Naive B cell (primary cell): ENCODE measurements at regions not wholly inside any gene's neighbourhood (a gene's known extent, or its start where the extent isn't known, plus 50 kb on each side); places are given as distances from the start of the nearest gene placed in this dataset.

ENCODE experiments used
- ATAC-seq, 2 donors: fragments of 150-1000 bp; cut with Tn5 transposase; 2 replicates each; pipeline ENCODE4 v1.10.0; 2021; ENCODE audit warnings: low read depth in 2 of 2, mild to moderate bottlenecking in 2 of 2, moderate library complexity in 2 of 2
- DNase-seq: peaks from one replicate; pipeline ENCODE4 v3.0.0; 2022
- H3K27ac Mint-ChIP-seq, 6 donors: one replicate each; pipeline ENCODE4 v1.8.0; 2020 to 2022; ENCODE audit warnings: mild to moderate bottlenecking in 6 of 6, mixed read lengths in 6 of 6, moderate library complexity in 5 of 6, inconsistent platforms in 2 of 6
- H3K27me3 Mint-ChIP-seq, 3 donors: one replicate each; pipeline ENCODE4 v1.8.0; 2021 to 2022; ENCODE audit warnings: mixed read lengths in 3 of 3, mild to moderate bottlenecking in 1 of 3
- H3K36me3 Mint-ChIP-seq, 2 donors: one replicate each; pipeline ENCODE4 v1.8.0; 2020 to 2022; ENCODE audit warnings: mixed read lengths in 2 of 2, inconsistent platforms in 1 of 2, mild to moderate bottlenecking in 1 of 2
- H3K4me1 Mint-ChIP-seq, 3 donors: one replicate each; pipeline ENCODE4 v1.8.0; 2020 to 2022; ENCODE audit warnings: mixed read lengths in 3 of 3, inconsistent platforms in 1 of 3, mild to moderate bottlenecking in 1 of 3, moderate library complexity in 1 of 3
- H3K4me3 Mint-ChIP-seq, 8 donors: one replicate each; pipeline ENCODE4 v1.8.0; 2020 to 2022; ENCODE audit warnings: mild to moderate bottlenecking in 8 of 8, mixed read lengths in 8 of 8, moderate library complexity in 8 of 8, inconsistent platforms in 2 of 8
- H3K9me3 Mint-ChIP-seq, 7 donors: one replicate each; pipeline ENCODE4 v1.8.0; 2020 to 2022; ENCODE audit warnings: mixed read lengths in 7 of 7, mild to moderate bottlenecking in 5 of 7, inconsistent platforms in 2 of 7, moderate library complexity in 1 of 7

DNA sequence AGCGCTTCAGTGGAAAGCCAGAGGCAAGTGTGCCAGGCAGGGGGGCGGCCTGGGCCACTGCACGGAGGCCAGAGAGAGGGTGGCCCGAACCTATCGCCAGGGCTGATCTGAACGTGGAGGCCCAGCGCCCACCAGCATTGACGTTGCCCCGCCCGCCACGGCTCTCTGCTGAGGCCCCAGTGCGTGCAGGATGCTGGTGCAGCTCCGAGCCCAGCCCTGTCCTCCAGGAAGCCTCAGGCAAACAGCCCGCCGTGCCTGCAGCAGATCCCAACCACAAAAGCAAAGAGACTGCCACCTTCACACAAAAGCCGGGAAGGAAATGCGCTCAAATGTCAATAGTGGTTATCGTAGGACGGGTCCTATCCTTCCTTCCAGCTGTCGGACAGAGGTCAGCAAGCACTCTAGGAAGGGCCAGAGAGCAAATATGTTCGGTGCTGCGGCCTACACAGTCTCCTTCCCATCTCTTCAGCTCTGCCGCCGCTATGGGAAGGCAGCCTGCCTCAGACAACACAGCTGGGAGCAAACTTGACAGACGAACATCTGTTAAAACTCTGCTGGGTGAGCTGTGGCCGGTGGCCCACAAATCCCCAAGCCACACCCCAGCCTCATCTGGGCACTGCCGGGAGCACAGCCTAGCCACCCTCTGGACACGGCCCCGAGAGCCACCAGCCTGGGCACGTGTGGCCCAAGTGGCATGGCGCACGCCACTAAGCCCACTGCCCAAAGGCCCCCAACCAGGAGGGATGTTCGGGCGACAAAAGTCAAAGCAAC, 146.2 kb downstream of the CRYBB2 start:
- no peak overlapping the region for H3K4me3 Mint-ChIP-seq
- no peaks in the 10 kb centered on the region for H3K27me3 Mint-ChIP-seq
- H3K27ac Mint-ChIP-seq, result peak overlapping the region in 1 of 6 donors; percentile 28
- no peaks in the 10 kb centered on the region for H3K36me3 Mint-ChIP-seq
- H3K9me3 Mint-ChIP-seq, result no peaks in the 10 kb centered on the region
- DNase-seq (no peak), ATAC-seq (no peak)
- H3K4me1 Mint-ChIP-seq, result peaks cover 13 to 31% (median 16%) of the 10 kb centered on the region in 3 donors

DNA sequence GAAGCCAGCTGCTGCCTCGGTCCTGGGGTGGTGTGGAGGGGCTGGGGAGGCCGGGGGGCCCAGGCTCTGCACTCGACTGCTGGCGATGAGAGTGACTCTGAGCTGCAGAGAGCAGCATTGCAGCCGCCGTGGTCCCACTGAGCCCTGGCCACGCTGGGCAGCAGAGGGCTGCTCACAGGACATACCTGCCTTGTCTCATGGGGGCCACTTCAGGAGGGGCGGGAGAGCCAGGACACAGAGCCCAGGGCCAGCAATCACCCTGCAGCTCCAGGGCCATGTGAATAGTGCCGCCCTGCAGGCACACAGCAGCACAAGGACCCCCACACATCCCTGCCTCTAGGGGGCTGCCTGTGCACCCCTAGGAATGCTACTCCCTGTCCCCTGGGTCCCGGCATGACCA, 147.0 kb downstream of the CRYBB2 start:
- H3K27ac Mint-ChIP-seq, result peak overlapping the region in 2 of 6 donors; percentile 7 to 44
- no peak overlapping the region for H3K4me3 Mint-ChIP-seq
- H3K27me3 Mint-ChIP-seq, result no peaks in the 10 kb centered on the region
- ATAC-seq (no peak), DNase-seq (no peak)
- H3K4me1 Mint-ChIP-seq, result peaks cover 13 to 31% (median 16%) of the 10 kb centered on the region in 3 donors
- H3K36me3 Mint-ChIP-seq, result no peaks in the 10 kb centered on the region
- no peaks in the 10 kb centered on the region for H3K9me3 Mint-ChIP-seq

DNA sequence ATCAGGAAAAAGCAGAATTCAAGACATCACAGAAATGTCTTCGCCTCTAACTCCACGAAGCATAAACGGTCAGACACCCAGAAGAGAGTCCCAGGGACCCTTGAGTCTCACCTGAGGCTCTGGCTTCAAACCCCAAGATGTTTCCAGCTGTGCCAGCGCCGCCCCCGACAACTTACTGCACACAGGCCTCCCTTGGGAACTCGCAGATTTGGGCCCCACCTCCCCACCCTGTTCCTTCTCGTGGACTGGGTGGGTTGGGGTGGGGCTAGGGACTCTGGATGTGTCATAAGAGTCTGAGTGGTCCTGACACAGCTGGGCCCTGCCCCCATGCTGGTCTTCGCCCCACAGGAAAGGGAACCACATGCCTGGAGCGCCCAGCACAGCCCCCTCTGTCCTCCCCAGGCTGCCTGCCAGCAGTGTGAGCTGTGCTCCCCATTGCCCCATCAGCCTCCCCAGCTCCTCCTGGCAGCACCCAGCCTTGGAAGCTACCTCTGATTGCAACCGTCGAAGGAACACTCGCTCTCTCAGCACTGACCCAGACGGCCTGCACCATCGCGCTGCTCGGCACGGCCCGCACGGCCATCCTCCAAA, 147.5 kb downstream of the CRYBB2 start:
- H3K27ac Mint-ChIP-seq, result peak overlapping the region in 2 of 6 donors; percentile 7 to 44
- H3K4me3 Mint-ChIP-seq, result no peak overlapping the region
- ATAC-seq, result no peak
- H3K4me1 Mint-ChIP-seq, result peaks cover 13 to 30% (median 16%) of the 10 kb centered on the region in 3 donors
- no peak for DNase-seq
- no peaks in the 10 kb centered on the region for H3K9me3 Mint-ChIP-seq
- no peaks in the 10 kb centered on the region for H3K27me3 Mint-ChIP-seq
- H3K36me3 Mint-ChIP-seq, result no peaks in the 10 kb centered on the region

GRCh38 chr22:25367756-25368155, 148.3 kb downstream of the CRYBB2 start:
- DNase-seq, result no peak

DNA sequence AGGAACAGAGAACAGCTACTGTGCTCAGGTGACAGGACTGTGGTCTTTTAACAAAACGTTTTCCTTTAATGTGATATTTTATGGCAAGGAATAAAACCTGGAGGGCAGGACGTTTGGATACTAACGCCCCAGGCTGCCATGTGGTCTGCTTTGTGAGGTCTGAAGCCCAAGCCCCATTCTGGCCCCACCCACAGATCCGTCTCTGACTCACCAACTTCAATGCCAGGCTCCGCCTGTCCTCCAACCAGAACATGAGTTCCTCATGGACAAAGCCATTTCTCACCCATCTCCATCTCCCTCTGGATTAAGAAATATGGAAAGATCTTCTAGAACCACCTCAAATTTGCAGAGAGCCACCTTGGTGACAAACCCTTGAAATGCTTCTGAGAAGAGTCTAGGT, 148.8 kb downstream of the CRYBB2 start:
- Mint-ChIP-seq H3K36me3 (no peaks in the 10 kb centered on the region), H3K4me1 (peaks cover 13 to 23% (median 19%) of the 10 kb centered on the region in 3 donors), H3K9me3 (no peaks in the 10 kb centered on the region), H3K27ac (peak overlapping the region in 3 of 6 donors; percentile 1 to 26 (median 11)), H3K27me3 (no peaks in the 10 kb centered on the region), H3K4me3 (no peak overlapping the region)
- DNase-seq (no peak), ATAC-seq (no peak)

More at GRCh38 chr22:25367756-25368155, 148.3 kb downstream of the CRYBB2 start:
- no peak overlapping the region for H3K4me3 Mint-ChIP-seq
- H3K36me3 Mint-ChIP-seq, result no peaks in the 10 kb centered on the region
- H3K27ac Mint-ChIP-seq, result no peak overlapping the region
- H3K9me3 Mint-ChIP-seq, result no peaks in the 10 kb centered on the region
- H3K4me1 Mint-ChIP-seq, result peaks cover 13 to 22% (median 19%) of the 10 kb centered on the region in 3 donors
- ATAC-seq, result no peak
- H3K27me3 Mint-ChIP-seq, result no peaks in the 10 kb centered on the region

DNA sequence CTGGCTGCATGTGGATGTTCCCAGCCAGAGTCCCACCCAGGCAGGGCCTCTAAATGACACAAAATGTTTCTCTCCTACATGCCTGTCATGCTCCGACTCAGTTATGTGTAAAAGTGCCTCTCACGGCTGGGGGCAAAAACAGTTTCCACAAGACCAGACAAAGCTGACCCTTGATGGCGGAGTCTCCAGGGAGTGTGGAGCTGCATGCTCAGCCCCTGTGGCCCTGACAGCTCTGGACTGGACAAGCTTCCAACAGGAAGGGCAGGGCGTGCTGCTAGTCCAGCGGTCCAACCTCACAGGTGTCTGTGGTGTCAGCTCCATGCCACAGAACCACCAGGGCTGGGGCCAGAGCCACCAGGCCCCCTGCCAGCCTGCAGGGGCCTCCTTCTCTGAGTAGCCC, 149.6 kb downstream of the CRYBB2 start:
- no peaks in the 10 kb centered on the region for H3K27me3 Mint-ChIP-seq
- no peak overlapping the region for H3K4me3 Mint-ChIP-seq
- no peaks in the 10 kb centered on the region for H3K36me3 Mint-ChIP-seq
- peak overlapping the region in 1 of 6 donors; percentile 11 for H3K27ac Mint-ChIP-seq
- no peaks in the 10 kb centered on the region for H3K9me3 Mint-ChIP-seq
- H3K4me1 Mint-ChIP-seq, result peaks cover 10 to 27% (median 19%) of the 10 kb centered on the region in 3 donors
- no peak for DNase-seq
- no peak for ATAC-seq

- DNase-seq, result no peak
- Mint-ChIP-seq H3K4me3 (no peak overlapping the region), H3K36me3 (peaks cover 4 to 6% of the 10 kb centered on the region in 2 donors), H3K9me3 (no peaks in the 10 kb centered on the region), H3K27me3 (no peaks in the 10 kb centered on the region), H3K4me1 (peaks cover 13 to 27% (median 16%) of the 10 kb centered on the region in 3 donors), H3K27ac (peak overlapping the region in 3 of 6 donors; percentile 33 to 72 (median 62))
- no peak for ATAC-seq
Observed at GRCh38 chr22:25370322-25370721, 150.9 kb downstream of the CRYBB2 start.

- H3K4me3 Mint-ChIP-seq, result no peak overlapping the region
- peaks cover 4 to 6% of the 10 kb centered on the region in 2 donors for H3K36me3 Mint-ChIP-seq
- H3K27ac Mint-ChIP-seq, result peak overlapping the region in 1 of 6 donors; percentile 79
- H3K9me3 Mint-ChIP-seq, result no peaks in the 10 kb centered on the region
- DNase-seq (no peak), ATAC-seq (no peak)
- no peaks in the 10 kb centered on the region for H3K27me3 Mint-ChIP-seq
- H3K4me1 Mint-ChIP-seq, result peaks cover 14 to 28% (median 15%) of the 10 kb centered on the region in 3 donors
Observed at GRCh38 chr22:25372000-25372595, 152.7 kb downstream of the CRYBB2 start.

DNA sequence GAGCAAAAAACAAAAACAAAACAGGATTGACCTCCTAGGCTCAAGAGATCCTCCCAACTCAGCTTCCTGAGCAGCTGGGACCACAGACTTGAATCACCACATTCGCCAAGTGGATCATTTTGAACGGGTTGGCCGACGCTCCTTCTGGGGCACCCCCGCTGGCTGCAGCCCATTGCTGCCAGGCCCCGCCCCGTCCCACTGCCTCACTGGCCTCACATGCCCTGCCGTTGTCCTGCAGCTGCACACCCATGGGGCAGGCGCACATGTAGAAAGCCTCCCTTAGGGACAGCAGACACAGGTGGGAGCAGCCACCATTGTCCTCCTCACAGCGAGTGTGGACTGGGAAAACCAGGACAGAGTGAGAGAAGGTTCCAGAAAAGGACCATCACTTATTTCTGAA, 154.5 kb downstream of the CRYBB2 start:
- peaks cover 4 to 6% of the 10 kb centered on the region in 2 donors for H3K36me3 Mint-ChIP-seq
- no peaks in the 10 kb centered on the region for H3K9me3 Mint-ChIP-seq
- H3K4me1 Mint-ChIP-seq, result peaks cover 4 to 11% (median 9%) of the 10 kb centered on the region in 3 donors
- H3K4me3 Mint-ChIP-seq, result no peak overlapping the region
- no peak for DNase-seq
- no peaks in the 10 kb centered on the region for H3K27me3 Mint-ChIP-seq
- ATAC-seq, result no peak
- H3K27ac Mint-ChIP-seq, result no peak overlapping the region

GRCh38 chr22:25374869-25375268, 155.4 kb downstream of the CRYBB2 start:
- peak overlapping the region in 1 of 8 donors; percentile 56 for H3K4me3 Mint-ChIP-seq
- peaks cover 6 to 9% of the 10 kb centered on the region in 2 donors for H3K36me3 Mint-ChIP-seq
- no peaks in the 10 kb centered on the region for H3K27me3 Mint-ChIP-seq
- DNase-seq (no peak), ATAC-seq (no peak)
- H3K27ac Mint-ChIP-seq, result peak overlapping the region in 1 of 6 donors; percentile 32
- H3K4me1 Mint-ChIP-seq, result peaks cover 3 to 11% (median 9%) of the 10 kb centered on the region in 3 donors
- H3K9me3 Mint-ChIP-seq, result no peaks in the 10 kb centered on the region

DNA sequence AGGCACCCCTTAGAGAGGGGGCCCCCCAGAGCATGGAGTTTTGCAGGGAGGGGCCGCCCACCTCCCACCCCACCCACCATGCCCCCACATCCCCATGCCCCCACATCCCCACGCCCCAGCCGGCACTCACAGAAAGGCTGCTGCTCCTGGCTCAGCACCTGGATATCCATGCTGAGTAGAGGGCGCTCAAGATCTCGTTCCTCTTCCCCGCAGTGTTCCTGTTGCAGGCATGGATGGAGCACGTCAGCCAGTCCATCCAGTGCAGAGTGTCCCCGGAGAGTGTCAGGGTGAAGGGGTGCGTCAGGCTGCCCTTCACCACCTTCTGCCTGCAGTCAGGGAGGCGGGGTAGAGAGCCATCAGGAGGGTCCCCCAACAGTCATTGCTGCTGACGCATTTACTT, 156.2 kb downstream of the CRYBB2 start:
- peaks cover 6 to 9% of the 10 kb centered on the region in 2 donors for H3K36me3 Mint-ChIP-seq
- no peaks in the 10 kb centered on the region for H3K9me3 Mint-ChIP-seq
- H3K27me3 Mint-ChIP-seq, result no peaks in the 10 kb centered on the region
- DNase-seq (no peak), ATAC-seq (no peak)
- peaks cover 3 to 11% (median 5%) of the 10 kb centered on the region in 3 donors for H3K4me1 Mint-ChIP-seq
- H3K27ac Mint-ChIP-seq, result peak overlapping the region in 1 of 6 donors; percentile 64
- H3K4me3 Mint-ChIP-seq, result no peak overlapping the region

DNA sequence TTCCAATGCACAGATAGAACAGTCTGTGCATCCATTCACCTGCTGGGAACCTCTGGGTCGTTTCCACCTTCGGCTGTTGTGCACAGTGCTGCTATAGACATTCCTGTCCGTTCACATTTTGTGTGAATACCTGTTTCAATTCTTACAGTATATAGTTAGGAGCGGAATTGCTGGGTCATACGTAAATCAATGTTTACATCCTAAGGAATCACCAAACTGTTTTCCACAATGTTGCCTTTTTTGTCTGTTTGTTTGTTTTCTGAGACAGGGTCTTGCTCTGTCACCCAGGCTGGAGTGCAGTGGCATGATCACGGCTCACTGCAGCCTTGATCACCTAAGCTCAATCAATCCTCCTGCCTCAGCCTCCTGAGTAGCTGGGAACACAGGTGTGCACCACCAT, 158.3 kb downstream of the CRYBB2 start:
- H3K27ac Mint-ChIP-seq, result no peak overlapping the region
- ATAC-seq (no peak), DNase-seq (no peak)
- no peak overlapping the region for H3K4me3 Mint-ChIP-seq
- peaks cover 5 to 15% (median 8%) of the 10 kb centered on the region in 3 donors for H3K4me1 Mint-ChIP-seq
- peaks cover 6 to 16% of the 10 kb centered on the region in 2 donors for H3K36me3 Mint-ChIP-seq
- no peaks in the 10 kb centered on the region for H3K9me3 Mint-ChIP-seq
- H3K27me3 Mint-ChIP-seq, result no peaks in the 10 kb centered on the region

GRCh38 chr22:25380122-25380747, 160.8 kb downstream of the CRYBB2 start:
- H3K4me1 Mint-ChIP-seq, result peaks cover 10 to 21% (median 11%) of the 10 kb centered on the region in 3 donors
- no peak for ATAC-seq
- H3K4me3 Mint-ChIP-seq, result no peak overlapping the region
- peaks cover 0 to 11% of the 10 kb centered on the region in 2 donors for H3K36me3 Mint-ChIP-seq
- H3K27ac Mint-ChIP-seq, result no peak overlapping the region
- no peaks in the 10 kb centered on the region for H3K9me3 Mint-ChIP-seq
- H3K27me3 Mint-ChIP-seq, result no peaks in the 10 kb centered on the region
- DNase-seq, result no peak
